Left renal pelvis (tissue), 4 donors: ENCODE measurements at regions not wholly inside any gene's neighbourhood (a gene's known extent, or its start where the extent isn't known, plus 50 kb on each side); places are given as distances from the start of the nearest gene placed in this dataset.

ENCODE experiments used
- DNase-seq, 4 donors: peaks; one replicate each; pipeline ENCODE4 v3.0.0-alpha.2; 2013; ENCODE audit warnings: low read depth in 4 of 4, low spot score in 3 of 4

GRCh38 chr16:50933262-50933661, 191.4 kb downstream of the CYLD start:
- DNase-seq: no peak

GRCh38 chr16:50932348-50932935, 190.6 kb downstream of the CYLD start:
- DNase-seq: no peak

- DNase-seq: no peak
These were observed 186.2 kb downstream of the CYLD start for GRCh38 chr16:50928065-50928464.

DNA sequence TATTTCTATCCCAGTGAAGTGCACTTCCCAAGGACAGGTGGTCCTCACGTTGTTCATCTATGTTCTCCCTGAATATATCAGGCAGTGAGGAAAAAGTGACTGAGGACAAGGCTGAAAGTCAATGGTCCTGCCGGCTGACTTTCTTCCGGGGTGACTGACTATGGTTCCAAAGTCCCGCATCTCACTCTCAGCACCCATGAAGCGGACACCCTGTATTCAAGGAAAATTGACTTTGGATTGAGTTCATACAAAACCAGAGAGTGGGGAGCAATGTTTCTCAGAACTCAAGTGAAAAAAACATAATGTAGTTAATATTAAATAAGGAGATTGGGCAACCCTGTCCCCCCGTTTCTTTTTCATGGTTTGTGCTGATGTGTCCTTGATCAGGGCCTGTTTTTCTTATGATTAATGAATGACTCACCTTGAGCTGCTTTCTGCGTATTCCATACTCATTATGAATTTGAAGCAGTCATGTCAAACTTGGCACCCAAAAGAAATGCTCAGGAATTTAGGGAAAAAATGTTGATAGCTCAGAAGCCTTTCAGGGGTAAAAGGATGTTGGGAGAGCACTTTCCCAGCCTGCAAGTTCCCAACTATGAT, 184.0 kb downstream of the CYLD start:
- no peak for DNase-seq

- no peak for DNase-seq
These were observed 183.1 kb downstream of the CYLD start for GRCh38 chr16:50924759-50925545.

DNA sequence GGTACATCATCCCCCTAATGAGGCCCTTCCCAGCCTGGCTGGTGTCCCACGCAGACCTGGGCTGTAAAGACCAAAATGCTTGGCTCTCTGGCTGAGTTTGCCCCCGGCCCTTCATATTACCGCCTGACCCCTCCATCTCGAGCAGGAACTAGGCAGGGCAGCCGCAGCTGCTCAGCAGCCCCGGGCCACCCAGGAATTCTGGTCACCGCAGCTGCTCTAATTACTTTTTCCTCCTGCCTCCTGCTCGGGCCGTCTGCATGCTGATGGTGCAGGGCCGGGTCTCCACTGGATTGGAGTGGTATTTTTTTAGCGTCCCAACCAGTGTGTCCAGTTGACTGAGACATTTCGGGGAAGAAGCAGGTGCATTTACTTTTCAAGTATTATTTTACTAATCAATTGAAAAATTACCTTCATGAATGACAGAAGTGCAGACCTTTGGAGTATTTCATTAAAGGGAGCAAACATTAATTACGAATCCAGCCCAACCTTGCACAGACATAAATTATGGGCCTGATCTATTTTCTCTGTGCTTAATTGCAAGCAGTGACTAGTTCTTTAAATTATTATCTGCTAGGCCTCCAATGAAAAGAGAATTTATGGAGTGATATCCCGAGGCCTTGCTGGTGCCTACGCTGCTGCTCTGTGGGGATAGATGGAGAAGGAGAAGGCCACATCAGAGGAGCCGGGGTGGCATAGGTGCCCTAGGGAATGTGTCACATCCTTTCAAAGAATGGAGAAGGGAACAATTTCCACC, 176.2 kb downstream of the CYLD start:
- no peak for DNase-seq

DNA sequence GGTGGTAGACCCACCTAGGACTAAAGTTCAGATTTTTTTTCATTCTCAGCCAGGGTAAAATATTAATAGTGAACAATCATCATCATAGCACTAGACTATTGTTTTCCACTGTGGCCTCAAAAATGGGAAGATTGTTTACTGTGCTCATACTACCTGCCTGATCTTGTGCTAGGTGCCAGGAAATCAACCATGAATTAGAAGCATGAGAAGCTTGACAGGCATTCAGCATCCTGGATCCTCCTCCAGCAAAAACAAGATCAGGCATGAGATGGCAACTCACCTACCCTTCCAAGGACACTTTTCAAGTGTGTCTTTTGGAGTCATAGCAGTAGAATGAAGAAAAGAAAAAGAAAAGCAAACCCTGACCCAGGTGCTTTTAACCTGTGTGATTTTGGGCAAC, 174.2 kb downstream of the CYLD start:
- DNase-seq: no peak

GRCh38 chr16:50915120-50915519, 173.2 kb downstream of the CYLD start:
- no peak for DNase-seq

GRCh38 chr16:50910736-50911100, 168.8 kb downstream of the CYLD start:
- DNase-seq: no peak

GRCh38 chr16:50909831-50910735, 168.2 kb downstream of the CYLD start:
- no peak for DNase-seq

DNA sequence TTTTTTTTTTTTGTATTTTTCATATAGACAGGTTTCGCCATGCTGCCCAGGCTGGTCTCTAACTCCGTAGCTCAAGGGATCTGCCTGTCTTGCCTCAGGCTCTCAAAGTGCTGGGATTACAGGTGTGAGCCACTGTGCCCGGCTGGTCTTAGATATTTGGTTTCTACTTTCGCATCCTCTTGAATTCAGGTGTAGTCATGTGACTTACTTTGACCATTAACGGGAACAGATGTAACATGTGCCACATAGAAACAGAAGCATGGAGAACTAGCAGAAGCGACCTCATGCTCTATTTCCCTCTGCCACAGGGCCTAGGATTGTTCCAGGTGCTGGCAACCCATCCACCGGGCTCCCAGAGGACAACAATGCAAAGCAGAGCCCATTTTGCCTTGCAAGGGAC, 166.6 kb downstream of the CYLD start:
- DNase-seq: no peak

DNA sequence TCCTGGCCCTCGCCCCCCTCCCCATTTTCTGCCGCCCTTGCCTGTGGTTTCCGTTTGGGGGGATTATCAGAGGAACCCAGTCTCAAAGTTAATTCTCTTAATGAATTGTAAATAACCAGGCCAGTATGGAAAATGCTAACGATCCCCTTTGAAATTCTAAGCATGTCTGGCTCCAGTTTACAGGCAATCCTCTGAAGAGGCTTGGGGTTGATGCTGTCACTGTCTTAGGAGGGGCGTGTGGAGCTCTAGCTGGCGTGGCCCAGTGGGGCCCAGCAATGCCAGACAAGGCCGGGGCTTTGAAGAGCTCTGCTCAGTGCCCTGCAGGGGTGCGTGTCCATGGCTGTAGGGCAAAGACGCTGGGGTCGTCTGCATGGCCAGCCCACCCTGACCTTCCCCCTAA, 164.6 kb downstream of the CYLD start:
- DNase-seq: no peak

DNA sequence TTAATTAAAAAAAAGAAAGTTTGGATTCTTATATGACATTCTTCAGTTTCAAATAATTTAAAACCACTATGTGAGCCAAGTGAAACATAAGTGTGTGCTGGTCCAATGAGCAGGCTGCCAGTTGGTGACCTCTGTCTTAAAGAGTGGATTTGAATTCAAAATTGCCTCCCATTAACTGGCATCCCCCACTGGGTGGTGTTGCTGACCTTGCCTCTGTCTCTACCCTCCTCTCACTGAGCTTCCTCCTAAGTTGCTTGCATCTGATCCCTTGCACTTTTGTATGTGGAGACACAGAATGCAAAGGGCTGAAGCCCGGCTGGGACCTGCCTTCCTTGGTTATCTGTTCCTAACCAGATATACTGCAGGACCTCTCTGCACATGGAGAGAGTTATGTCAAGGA, 160.6 kb downstream of the CYLD start:
- no peak for DNase-seq

DNA sequence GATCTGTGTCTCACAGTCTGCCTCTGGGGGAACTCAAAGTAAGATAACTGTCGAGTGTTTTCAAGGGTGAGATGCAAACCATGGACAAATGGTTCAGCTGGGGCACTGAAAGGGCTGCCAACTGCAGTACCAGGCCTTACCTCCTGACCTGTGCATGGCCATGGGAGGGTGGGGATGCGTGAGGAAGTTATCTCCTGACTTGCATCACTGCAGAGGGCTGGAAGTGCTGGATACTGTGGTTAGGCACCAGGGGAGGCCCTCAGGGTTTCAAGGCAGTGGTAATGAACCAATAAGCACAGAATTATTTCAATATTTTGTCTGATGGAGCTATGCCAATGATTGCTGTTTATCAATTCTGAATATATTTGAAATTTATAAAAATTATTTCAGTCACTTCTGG, 159.2 kb downstream of the CYLD start:
- no peak for DNase-seq

GRCh38 chr16:50900391-50900942, 158.6 kb downstream of the CYLD start:
- DNase-seq: no peak

DNA sequence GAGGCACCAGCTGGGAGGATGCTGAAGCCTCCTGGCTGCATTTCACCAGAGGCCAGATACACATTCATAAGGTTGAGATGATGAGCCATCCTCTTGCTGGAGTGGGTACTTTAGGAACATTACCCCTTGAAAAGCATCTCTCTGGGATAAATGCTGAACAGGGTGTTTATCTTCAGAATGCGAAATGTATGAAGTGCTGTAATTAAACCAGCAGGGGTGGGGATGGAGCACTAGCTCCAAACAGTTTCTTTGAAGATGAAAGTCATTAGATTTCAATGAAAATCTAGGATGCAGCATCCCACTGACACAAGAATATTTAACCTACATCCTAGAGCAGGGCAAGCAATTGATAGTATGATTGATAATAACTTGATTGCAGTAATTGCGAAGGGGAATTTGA, 158.1 kb downstream of the CYLD start:
- DNase-seq: no peak

- no peak for DNase-seq
These were observed 147.9 kb downstream of the CYLD start for GRCh38 chr16:50889746-50890145.

- DNase-seq: no peak
These were observed 147.4 kb downstream of the CYLD start for GRCh38 chr16:50889276-50889675.

DNA sequence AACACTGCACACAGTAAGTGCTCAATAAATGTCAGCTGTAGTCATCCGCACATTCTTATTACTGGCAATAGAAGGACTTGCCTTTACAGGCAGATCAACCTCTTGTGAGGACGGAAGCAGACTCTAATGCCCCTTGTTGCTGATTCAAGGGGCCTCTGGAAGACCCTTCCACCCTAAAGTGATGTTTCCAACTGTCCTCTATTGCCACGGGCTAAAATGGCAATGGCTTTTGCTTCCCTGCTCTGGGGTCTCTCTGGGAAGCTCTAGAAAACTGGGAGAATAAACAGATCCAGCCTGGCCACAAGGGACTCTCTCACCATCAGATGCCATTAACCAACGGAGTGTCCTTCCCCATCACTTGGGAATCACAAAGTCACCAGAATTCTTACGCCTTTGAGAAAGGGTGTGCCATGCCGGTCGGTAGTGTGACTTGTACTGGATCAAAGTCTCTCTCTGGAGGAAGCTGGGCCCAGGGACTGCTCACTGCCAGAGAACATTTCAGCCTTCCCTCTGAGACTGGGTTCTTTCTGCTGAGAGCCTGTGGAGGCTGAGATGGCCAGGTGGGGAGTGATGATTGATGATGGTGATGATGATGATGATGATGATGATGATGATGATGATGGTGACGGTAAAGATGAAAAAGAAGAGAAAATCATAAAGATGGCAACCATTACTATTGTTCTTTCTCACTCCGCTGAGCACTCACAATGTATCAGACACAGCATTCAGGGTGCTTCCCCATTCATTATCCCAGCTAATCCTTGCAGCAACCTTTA, 146.8 kb downstream of the CYLD start:
- DNase-seq: no peak
